HL-60 (cell line): ENCODE measurements at regions not wholly inside any gene's neighbourhood (a gene's known extent, or its start where the extent isn't known, plus 50 kb on each side); places are given as distances from the start of the nearest gene placed in this dataset.

ENCODE experiments used
- DNase-seq, 2 experiments: peaks; one replicate each; pipeline ENCODE4 v3.0.0-alpha.2; 2010 to 2020; ENCODE audit warnings: low read depth in 1 of 2, low spot score in 1 of 2
- H3K27ac ChIP-seq: fragments of 250-450 bp; sonication (Bioruptor Pico); replicated peaks from 2 replicates; pipeline ENCODE4 v1.5.1; 2020; ENCODE audit warnings: mild to moderate bottlenecking, moderate library complexity
- H3K27me3 ChIP-seq: fragments of 250-450 bp; sonication (Bioruptor Pico); 2 replicates; pipeline ENCODE4 v1.5.1; 2021; ENCODE audit warnings: mild to moderate bottlenecking, moderate library complexity; ENCODE audit not compliant: insufficient read depth, poor library complexity, severe bottlenecking
- H3K4me3 ChIP-seq: replicated peaks from 2 replicates; pipeline ENCODE4 v1.5.1; 2011; ENCODE audit warnings: mild to moderate bottlenecking, control low read depth, low read length; ENCODE audit not compliant: insufficient read depth
- GABPA ChIP-seq: IDR thresholded peaks from 2 replicates; pipeline ENCODE4 v1.6.1; 2012; ENCODE audit warnings: low read depth
- POLR2AphosphoS5 ChIP-seq: IDR thresholded peaks from 2 replicates; pipeline ENCODE4 v1.6.1; 2012; ENCODE audit warnings: low read depth
- SPI1 ChIP-seq: IDR thresholded peaks from 2 replicates; pipeline ENCODE4 v1.6.1; 2012; ENCODE audit warnings: low read depth, mild to moderate bottlenecking, borderline replicate concordance
- TF ChIP-seq, protein P1 (sequence below): IDR thresholded peaks from one replicate; pipeline ENCODE4 v1.5.1; 2011; ENCODE audit warnings: low read length, control low read depth, inconsistent platforms; ENCODE audit not compliant: insufficient read depth
- TF ChIP-seq, protein P2 (sequence below): IDR thresholded peaks from 2 replicates; pipeline ENCODE4 v1.6.1; 2012; ENCODE audit warnings: low read depth; ENCODE audit not compliant: insufficient replicate concordance

GRCh38 chr10:43986374-43986773 is 337.7 kb upstream of the ZNF32 start:
- TF ChIP-seq SPI1 (no peak), GABPA (no peak), POLR2AphosphoS5 (no peak)
- TF ChIP-seq, protein P1, sequence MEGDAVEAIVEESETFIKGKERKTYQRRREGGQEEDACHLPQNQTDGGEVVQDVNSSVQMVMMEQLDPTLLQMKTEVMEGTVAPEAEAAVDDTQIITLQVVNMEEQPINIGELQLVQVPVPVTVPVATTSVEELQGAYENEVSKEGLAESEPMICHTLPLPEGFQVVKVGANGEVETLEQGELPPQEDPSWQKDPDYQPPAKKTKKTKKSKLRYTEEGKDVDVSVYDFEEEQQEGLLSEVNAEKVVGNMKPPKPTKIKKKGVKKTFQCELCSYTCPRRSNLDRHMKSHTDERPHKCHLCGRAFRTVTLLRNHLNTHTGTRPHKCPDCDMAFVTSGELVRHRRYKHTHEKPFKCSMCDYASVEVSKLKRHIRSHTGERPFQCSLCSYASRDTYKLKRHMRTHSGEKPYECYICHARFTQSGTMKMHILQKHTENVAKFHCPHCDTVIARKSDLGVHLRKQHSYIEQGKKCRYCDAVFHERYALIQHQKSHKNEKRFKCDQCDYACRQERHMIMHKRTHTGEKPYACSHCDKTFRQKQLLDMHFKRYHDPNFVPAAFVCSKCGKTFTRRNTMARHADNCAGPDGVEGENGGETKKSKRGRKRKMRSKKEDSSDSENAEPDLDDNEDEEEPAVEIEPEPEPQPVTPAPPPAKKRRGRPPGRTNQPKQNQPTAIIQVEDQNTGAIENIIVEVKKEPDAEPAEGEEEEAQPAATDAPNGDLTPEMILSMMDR, result no peak
- TF ChIP-seq, protein P2, sequence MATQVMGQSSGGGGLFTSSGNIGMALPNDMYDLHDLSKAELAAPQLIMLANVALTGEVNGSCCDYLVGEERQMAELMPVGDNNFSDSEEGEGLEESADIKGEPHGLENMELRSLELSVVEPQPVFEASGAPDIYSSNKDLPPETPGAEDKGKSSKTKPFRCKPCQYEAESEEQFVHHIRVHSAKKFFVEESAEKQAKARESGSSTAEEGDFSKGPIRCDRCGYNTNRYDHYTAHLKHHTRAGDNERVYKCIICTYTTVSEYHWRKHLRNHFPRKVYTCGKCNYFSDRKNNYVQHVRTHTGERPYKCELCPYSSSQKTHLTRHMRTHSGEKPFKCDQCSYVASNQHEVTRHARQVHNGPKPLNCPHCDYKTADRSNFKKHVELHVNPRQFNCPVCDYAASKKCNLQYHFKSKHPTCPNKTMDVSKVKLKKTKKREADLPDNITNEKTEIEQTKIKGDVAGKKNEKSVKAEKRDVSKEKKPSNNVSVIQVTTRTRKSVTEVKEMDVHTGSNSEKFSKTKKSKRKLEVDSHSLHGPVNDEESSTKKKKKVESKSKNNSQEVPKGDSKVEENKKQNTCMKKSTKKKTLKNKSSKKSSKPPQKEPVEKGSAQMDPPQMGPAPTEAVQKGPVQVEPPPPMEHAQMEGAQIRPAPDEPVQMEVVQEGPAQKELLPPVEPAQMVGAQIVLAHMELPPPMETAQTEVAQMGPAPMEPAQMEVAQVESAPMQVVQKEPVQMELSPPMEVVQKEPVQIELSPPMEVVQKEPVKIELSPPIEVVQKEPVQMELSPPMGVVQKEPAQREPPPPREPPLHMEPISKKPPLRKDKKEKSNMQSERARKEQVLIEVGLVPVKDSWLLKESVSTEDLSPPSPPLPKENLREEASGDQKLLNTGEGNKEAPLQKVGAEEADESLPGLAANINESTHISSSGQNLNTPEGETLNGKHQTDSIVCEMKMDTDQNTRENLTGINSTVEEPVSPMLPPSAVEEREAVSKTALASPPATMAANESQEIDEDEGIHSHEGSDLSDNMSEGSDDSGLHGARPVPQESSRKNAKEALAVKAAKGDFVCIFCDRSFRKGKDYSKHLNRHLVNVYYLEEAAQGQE, result no peak
- Histone ChIP-seq H3K27ac (no peak overlapping the region), H3K27me3 (no peaks in the 10 kb centered on the region), H3K4me3 (no peak overlapping the region)
- DNase-seq, result no peak

GRCh38 chr10:43985941-43986340 is 337.3 kb upstream of the ZNF32 start:
- TF ChIP-seq, protein P2, result no peak
- no peak for TF ChIP-seq SPI1
- TF ChIP-seq POLR2AphosphoS5, result no peak
- TF ChIP-seq GABPA, result no peak
- TF ChIP-seq, protein P1, result no peak
- H3K27ac ChIP-seq, result no peak overlapping the region
- no peak for DNase-seq
- H3K27me3 ChIP-seq, result no peaks in the 10 kb centered on the region
- no peak overlapping the region for H3K4me3 ChIP-seq

- Histone ChIP-seq H3K27ac (no peak overlapping the region), H3K27me3 (no peaks in the 10 kb centered on the region), H3K4me3 (no peak overlapping the region)
- no peak for DNase-seq
- no peak for TF ChIP-seq SPI1
- no peak for TF ChIP-seq GABPA
- TF ChIP-seq, protein P1, result no peak
- no peak for TF ChIP-seq POLR2AphosphoS5
- TF ChIP-seq, protein P2, result no peak
Measured at GRCh38 chr10:43983856-43984271, 335.2 kb upstream of the ZNF32 start.
